ENCODE measurements at regions not wholly inside any gene's neighbourhood (a gene's known extent, or its start where the extent isn't known, plus 50 kb on each side); places are given as distances from the start of the nearest gene placed in this dataset.

GRCh38 chr20:51900443-51900842, 98.1 kb upstream of the SALL4 start:
- TF ChIP-seq CTCF (IDR thresholded peaks at IDR 0.05): no peak
- TF ChIP-seq POLR2A (IDR thresholded peaks at IDR 0.05): no peak

Data from lower leg skin (tissue), 3 donors.